ENCODE measurements at regions not wholly inside any gene's neighbourhood (a gene's known extent, or its start where the extent isn't known, plus 50 kb on each side); places are given as distances from the start of the nearest gene placed in this dataset.
A peak's percentile ranks its signal among the peaks of the same experiment; 100 is the strongest.
"Not testable (repeated sequence)": the region's sequence is repeated elsewhere in the genome, so short reads cannot be mapped to it uniquely, and the experiment has no call there.

DNA sequence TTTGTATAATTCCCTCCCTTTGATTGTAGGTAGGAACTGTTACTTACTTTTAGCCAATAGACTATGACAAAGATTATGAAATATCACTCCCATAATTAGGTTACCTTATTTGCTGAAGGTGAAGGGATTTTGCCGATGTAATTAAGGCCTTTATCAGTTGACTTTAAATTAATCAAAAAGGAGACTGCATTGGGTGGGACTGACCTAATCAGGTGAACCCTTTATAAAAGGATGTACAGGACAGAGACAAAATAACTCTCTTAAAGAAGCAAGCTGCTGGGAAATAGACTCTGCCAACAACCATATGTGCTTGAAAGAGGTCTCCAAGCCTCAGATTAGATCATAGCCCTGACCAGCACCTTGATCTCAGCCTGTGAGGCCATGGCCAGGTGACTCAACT lies 167.6 kb downstream of the SOX3 start:
- DNase-seq = no peak

DNA sequence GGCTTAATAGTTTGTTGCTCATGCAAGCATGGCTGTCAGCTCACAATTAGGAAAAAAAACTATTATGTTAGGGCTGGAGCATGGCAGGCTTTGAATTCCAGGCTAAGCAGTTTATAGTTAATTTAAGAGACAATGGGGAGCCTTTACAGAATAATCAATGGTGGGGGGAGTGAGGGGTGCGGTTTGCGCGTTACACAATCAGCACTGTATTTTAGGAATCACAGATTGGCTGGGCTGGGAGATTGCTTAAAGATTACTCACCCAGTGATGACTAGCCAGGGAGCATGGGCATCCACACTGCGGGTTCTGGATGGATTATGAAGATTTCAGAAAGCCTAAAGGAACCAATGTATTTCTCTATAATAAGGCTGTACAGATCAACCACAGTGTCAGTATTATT lies 186.6 kb downstream of the SOX3 start:
- no peak for DNase-seq

DNA sequence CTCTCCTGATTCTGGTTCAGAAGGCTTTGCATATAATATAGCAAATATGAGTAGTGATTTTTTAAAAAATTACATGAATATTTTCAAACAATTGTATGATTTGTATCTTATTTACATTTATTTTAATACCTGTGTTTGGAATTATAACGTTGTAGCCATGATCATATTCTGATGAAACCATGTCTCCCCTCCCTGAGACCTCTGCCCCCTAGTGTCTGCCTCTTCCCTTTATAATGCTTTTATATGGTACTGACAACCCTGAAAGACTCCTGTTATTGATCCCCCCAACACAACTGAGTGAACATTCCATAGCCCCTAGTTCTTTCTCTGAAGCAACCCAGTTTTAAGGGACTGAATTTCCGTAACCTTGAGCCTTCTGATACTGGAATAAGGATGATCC lies 187.4 kb downstream of the SOX3 start:
- DNase-seq = no peak

DNA sequence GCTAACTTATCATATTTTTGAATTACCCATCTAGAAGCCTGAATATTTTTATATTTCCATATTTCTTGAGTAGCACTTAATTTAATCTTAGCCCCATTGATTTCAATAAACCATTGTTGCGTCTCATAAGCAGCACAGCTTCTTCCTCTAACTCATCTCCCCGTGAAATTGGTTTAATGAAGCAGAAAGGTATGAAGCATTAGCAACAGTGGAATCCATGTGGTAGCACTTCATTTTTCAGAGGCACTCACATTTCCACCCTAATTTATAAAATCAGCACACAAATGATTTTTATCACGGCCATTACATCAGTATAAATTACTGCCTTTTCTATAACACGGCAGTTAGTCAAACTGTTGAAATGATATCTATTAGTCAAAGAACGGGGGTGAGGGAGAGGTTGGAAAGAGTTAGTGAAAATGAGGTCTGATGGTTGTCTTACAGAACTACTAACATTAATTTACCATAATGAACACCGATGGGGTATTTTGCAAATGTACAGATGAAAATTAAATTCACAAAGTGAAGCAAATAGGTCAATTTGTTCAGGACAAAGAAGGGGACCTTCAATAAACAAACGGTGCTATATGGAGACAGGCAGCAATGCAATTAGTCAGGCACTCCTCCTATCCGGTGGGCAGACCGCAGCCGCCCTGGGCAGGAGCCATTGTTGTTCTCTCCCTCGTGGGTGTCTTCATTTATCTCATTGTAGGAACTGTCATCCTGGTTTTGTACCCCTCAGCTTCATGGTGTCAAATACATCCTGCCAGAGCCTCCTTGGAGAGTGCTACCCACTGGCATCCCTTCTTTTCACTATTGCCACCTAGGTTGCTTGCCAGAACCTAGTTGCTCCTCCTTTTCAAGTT lies 205.7 kb downstream of the SOX3 start:
- DNase-seq = no peak

DNA sequence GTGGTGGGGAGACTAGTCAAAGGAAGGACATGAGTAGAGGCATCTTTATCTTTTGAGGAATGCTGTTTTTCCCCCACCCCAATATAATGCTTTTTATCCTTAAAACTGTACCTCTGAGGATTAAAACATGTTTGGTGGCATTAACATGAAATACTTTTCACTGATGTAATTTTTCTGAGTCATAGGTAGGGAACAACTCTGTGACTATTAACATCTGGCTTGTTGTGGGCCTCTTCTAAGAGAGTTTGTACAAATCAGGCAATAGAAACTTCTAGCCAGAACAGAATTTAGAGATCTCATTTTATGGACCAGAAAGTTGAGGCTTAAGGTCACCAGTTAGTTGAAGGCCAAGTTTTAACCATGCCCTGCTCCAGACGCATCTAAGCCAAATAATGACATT lies 207.6 kb downstream of the SOX3 start:
- DNase-seq = no peak

DNA sequence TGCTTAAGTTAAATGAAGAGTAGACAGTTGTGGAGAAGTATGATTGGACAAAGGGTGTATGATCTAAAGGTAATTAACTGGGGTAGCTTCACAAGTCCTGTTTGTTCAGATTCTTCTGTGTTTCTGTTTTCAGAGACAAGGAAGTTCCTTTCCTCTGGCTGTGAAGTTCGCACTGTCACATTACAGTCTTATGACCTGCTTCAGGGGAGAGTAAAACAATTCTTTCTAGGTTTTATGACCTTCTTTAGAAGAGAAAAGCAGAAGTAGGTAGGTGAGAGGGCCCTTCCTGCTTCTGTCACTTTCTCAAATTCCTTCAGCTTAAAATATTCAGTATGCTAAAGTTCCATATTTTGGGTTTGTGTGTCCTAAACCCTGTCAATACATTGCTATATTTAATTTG lies 211.9 kb downstream of the SOX3 start:
- DNase-seq = no peak

DNA sequence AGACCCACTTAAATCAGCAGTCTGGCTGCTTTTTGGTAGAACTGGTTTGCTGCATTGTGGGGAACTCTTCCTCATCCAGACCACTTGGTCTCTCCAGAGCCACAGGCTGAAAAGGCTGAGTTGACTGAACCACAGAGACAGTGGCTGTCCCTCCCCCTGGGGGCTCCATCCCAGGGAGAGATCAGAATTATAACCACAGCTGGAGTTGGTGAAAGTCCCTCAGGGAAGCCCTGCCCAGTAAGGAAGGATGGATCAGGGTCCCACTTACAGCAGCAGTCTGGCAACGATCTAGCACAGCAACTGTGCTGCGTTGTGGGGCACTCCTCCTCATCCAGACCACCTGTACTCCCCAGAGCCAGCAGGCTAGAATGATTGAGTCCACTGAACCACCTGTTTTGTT lies 212.7 kb downstream of the SOX3 start:
- DNase-seq = no peak

DNA sequence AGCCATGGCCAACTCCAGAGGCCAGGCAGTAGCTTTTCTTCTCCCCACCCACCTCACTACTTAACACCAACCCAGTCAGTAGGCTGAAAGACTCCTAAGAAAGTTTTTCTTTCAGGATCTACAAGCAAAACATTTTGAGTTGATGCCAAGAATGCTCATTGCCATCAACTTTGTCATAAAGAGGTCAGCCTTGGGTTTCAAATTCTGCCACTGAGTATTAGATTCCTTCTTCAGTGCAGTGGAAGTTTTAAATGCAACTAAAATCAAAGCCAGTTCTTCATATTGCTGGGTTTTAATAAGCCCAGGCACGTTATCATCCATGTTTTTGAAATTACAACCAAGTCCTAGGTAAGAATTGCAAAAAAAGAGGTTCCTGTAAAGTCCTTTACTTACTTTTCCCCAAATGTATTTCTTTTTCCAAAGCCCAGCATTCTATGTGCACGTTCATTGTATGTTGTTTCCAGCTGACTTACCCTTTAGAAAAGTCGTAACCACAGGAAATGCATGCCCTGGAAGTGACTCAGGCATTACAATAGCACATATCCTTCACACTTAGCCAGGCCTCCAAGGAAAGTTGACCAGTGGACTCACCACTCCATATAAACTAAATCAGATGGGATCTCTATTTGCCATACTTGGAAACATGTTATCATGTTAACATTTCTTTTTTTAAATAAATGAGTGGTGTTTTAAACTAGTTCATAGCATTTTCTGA lies 229.9 kb downstream of the SOX3 start:
- DNase-seq = no peak

DNA sequence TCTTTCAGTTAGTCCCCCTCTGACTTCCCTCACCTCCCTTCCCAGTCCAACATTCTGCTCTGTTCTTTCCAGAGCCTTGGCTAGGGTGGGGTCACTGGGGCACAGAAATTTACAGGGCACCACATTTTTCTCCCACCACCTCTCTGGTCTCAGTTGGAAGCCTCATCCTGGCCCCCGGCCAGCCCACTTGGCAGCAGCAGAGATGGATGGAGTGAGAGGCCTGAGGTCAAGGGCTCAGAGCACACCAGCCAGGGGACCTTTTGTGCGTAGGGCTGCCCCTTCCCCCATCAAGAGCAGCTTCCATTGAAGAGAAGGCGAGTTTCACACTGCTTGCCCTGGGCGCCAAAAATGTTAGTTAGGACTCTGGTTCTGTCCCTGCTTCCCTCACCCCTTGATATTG lies 230.9 kb downstream of the SOX3 start:
- DNase-seq = no peak

DNA sequence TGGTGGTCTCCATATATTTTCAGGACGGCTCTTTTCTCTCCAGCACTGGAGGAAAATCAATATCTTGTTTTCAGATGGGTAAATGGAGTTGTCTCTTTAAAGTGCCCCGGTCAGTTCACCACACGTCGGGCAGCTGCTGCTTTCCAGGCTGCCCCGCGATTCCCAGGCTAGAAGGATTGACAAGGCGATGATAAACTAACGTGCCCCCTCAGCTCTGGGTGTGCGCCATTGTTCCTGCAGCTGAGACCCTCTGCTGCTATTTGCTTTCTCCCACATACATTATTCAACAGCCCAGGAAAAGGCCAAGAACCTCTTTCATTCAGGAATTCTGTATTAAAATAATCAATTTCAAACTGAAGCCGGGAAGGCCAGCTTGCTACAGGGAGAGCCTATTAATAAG lies 254.5 kb downstream of the SOX3 start:
- DNase-seq = no peak

DNA sequence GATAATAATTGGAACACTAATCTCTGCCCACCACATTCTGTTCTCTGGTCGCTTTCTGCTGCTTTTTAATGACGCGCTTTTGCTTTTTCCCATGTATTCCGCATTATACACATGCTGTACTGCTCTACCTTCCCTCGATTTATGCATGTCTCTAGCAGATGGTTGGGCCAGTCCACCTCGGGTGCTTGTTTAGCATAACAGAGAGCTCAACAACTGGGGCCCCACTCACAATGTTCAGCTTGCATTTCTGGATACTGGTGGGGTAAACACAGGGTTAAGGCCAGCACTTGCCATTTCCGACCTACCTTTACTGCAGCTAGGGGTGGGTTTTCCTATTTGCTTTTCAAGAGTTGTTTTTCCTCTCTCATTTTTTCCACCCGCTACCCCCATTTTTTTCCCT lies 255.8 kb downstream of the SOX3 start:
- DNase-seq = no peak

DNA sequence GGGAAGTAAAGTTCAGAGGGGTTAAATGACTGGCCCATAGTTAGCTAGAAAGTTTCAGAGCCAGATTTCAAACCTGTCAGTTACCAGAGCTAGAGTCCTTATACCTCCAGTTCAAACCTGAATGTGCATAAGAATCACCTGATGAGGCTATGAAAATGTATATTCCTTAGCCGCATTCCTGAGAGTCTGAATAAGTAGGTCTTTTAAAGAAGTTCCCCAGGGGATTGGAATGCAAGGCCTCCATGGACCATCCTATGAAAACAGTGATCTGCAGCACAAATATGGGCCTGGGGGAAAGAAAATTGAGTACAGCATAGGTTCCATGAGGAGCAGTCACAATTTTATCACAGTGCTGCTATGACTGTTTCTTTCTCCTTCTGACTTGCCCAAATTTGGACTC lies 263.9 kb upstream of the CXorf66 start:
- no peak for DNase-seq

DNA sequence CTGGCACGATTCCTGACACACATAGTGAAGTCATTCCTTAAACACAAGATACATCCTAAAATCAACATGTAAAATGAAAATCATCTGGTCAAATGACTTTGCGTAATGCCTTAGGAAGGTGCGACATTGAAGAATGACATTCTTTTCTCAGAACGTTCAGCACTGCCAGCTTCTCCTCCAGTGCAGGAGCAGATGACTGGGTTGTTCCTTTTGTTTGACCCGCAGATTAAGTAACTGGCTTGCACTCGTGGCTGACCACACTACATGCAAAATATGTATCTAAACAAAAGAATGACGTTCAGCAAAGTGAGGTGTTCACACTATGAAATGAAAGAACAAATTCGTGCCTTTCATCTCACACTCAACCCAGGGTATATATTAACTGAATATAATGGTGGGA lies 260.7 kb upstream of the CXorf66 start:
- DNase-seq = not testable (repeated sequence)

DNA sequence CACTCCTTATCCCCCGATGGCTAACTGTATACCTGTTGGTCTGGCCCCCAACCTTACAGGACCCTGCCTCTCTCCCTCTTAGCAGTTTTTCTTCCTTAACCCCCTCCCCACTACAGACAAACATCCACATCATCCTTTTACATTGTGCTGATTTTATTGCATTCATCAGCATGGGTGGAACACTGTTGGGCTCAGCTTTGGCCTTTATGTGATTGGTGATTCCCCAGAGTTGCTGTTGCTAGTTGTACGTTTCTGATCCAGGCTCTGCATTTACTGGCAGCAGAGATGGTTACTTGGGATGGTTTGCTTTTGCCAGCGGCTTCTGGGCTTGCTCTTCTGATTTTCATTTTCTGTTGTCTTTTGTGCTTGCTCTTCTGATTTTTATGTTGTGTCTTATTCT lies 250.6 kb upstream of the CXorf66 start:
- DNase-seq = not testable (repeated sequence)

DNA sequence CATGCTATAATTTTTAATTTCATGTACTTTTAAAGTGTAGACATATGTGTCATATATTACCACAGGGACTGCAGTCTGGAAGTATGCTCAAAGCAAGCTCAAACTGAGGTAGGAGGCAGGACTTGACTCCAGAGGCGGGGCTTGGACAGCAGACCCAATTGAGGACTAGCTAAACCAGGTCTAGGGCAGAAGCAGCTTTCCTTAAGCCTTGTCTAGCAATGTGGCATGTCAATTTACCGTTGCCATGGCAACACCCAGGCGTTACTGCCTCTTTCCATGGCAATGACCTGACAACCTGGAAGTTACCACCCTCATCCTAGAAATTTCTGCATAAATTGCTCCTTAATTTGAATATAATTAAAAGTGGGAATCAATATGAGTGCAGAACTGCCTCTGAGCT lies 249.2 kb upstream of the CXorf66 start:
- not testable (repeated sequence) for DNase-seq

DNA sequence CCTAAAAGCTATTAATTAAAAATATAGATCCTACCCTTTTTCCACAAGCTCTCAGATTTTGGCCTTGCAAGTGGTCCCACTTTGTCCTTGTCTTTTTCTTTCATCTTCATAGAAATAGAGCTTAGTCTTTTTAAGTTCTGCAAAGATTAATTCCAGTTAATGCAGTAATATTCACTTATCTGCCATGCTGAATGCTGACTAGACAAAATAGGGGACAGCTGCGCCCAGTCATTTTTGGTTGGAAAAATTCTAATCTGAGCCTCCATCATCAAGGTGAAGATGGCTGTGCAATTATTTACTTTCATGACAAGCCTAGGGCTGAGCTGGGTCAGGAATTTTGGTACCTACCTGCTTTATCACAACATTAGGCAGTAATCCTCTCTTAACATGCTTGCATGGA lies 241.3 kb upstream of the CXorf66 start:
- DNase-seq = no peak

DNA sequence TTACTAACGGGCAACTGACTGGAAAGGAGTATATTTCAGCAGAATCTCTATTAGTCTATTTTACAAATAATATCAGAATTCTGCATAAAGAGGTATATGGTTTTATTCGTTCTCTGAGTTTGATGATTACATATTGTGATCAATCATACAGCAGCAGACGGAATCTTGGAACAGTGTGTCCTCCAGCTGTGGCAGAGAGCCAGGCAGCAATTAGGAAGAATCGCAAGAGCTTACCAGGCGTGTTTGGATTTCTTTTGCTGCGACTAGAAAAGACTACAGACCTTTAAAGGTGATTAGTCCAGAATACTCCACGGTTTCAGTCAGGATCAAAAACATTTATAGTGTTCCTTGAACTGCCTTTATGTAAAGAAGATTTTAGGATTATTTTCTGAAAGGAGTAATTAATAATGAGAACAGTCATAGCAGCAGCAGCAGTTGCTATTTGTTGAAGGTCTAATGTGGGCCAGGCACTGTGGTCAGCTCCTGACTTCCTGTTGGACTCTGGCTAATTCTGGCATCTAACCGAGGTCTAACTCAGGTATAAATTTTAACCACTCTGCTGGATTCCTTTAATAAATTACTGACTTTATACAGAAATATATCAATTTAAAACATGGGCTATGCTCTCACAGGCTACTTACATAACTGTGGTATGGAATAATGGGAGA lies 225.3 kb upstream of the CXorf66 start:
- peak; percentile 54 for DNase-seq

DNA sequence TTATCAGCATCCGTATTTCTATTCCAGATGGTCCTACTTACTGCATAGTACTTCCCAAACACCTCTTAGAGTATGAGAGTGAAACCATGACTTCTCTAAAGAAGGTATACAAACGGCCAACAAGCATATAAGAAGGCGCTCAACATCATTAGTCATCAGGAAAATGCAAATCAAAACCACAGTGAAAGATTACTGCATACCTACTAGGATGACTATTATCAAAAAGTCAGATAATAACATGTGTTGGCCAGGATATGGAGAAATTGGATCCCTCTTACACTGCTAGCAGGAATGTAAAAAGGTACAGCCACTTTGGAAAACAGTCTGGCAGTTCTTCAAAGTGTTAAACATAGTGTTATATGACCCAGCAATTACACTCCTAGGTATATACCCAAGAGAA lies 215.3 kb upstream of the CXorf66 start:
- DNase-seq = no peak

DNA sequence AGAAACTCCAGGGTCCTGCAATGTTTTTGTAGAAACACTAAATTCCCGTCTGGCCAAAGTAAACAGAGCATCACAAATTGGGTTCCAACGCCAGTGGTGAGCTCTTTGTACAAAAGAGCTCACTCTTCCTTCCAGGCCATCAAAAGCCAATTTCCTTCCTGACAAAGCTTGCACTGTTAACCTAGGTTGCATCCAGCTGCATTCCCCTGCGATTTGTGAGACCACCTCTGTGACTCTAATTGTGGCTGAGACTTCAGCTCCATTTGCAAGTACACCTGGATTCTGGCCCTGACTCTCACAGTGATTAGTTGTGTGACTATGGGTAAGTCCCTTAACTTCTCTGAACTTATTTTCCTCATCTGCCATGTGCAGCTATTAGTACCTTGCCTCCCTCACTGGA lies 212.5 kb upstream of the CXorf66 start:
- no peak for DNase-seq

DNA sequence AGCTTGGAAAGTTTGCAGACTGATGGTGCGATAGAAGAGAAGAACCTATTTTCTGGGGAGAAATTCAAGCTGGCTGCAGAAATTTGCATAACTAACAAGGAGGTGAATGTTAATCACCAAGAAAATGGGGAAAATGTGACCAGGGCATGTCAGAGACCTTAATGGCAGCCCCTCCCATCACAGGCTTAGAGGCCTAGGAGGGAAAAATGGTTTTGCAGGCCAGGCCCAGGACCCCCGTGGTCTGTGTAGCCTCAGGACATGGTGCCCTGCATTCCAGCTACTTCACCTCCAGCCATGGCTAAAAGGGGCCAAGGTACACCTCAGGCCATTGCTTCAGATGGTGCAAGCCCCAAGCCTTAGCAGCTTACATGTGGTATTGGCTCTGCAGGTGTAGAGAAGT lies 207.1 kb upstream of the CXorf66 start:
- no peak for DNase-seq

DNA sequence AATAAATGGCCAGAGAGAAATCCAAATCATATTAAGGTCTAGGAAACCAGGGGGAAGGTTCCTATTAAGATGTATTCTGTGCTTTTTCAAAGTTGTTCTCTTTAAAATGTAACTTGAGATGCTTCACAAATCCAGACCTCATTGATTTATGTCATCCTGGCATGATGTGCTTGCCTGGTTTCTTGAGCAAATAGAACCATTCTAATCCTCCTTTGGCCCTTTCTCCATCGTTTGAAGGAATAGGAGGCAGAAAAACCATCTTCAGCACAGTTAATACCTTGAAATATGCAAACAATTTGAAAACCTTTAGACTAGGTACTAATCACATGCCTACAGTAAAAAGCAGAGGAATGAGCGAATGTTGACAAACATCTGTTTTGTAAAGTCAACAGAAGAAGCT lies 202.2 kb upstream of the CXorf66 start:
- DNase-seq = no peak

DNA sequence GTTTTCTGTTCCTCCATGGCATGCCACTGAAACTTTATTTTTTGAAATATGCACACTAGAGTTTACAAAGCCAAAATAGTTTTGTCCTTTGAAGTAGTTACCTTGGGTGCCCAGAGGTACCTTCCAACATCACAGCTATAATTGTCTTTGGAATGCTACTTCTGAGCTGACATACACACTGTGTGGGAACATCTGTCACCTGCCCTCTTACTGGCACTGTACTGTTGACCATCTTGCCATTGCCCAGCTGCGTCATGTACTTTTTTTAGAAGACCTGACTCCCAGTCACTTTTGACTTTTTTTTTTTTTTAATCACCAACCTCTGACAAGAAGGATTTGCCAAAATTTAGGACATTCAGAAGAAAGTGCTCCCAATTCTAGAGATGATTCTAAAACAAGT lies 200.5 kb upstream of the CXorf66 start:
- DNase-seq = no peak

DNA sequence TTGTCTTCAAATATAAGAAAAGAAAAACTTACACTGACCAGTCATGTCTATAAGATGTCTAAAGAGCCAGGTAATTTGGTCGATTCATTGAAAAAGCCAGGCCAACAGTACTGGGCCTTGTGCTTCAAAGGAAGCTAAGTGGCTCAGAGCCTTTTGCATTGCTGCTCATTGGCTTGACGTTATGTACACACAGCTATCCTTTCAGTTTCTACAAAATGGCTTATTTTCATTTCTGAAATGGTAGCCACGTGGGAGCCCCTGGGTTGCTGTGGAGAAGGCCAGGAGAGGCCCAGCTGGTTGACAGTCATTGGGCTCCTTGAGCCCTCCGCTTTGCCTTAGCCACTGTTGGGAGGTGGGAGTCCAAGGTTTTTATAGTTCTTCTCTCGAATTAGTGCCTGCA lies 199.1 kb upstream of the CXorf66 start:
- DNase-seq = no peak
